Transverse colon (tissue), 4 donors: ENCODE measurements at regions not wholly inside any gene's neighbourhood (a gene's known extent, or its start where the extent isn't known, plus 50 kb on each side); places are given as distances from the start of the nearest gene placed in this dataset.

ENCODE experiments used
- DNase-seq: peaks from one replicate; pipeline ENCODE4 v3.0.0-alpha.2; 2019
- H3K27ac ChIP-seq, 4 donors: fragments of 200-600 bp; sonication (generic); 2 replicates each; pipeline ENCODE4 v1.5.1; 2016 to 2018; ENCODE audit warnings: inconsistent platforms in 4 of 4
- H3K27me3 ChIP-seq: fragments of 200-600 bp; sonication (generic); 2 replicates; pipeline ENCODE4 v1.5.1; 2017; ENCODE audit warnings: inconsistent platforms
- H3K36me3 ChIP-seq, 4 donors: fragments of 200-600 bp; sonication (generic); 2 replicates each; pipeline ENCODE4 v1.5.1; 2017 to 2019; ENCODE audit warnings: inconsistent platforms in 4 of 4
- H3K4me1 ChIP-seq, 4 donors: fragments of 200-600 bp; sonication (generic); 2 replicates each; pipeline ENCODE4 v1.5.1; 2017 to 2020; ENCODE audit warnings: inconsistent platforms in 4 of 4
- H3K4me3 ChIP-seq, 4 donors: fragments of 200-600 bp; sonication (generic); 1 replicate in 1 of 4; 2 replicates in 3 of 4; pipeline versions ENCODE4 v1.5.1 to v1.6.1; 2017 to 2019; ENCODE audit warnings: inconsistent platforms in 4 of 4
- H3K9me3 ChIP-seq, 2 donors: fragments of 200-600 bp; sonication (generic); 2 replicates each; pipeline ENCODE4 v1.5.1; 2017 to 2019; ENCODE audit warnings: inconsistent platforms in 2 of 2
- CTCF ChIP-seq, 5 experiments: fragments of 200-600 bp in 3 of 5; fragments of 450-650 bp in 2 of 5; sonication (generic) in 3 of 5; IDR thresholded peaks; 1 replicate in 2 of 5; 2 replicates in 3 of 5; pipeline ENCODE4 v1.5.1; 2016 to 2017; ENCODE audit warnings: antibody characterized with exemption in 5 of 5, inconsistent platforms in 3 of 5, mild to moderate bottlenecking in 2 of 5, moderate library complexity in 1 of 5
- EP300 ChIP-seq: sonication (generic); formaldehyde crosslinking; IDR thresholded peaks from one replicate; pipeline ENCODE4 v1.6.1; 2017; ENCODE audit warnings: antibody characterized with exemption, low read depth
- POLR2A ChIP-seq: fragments of 450-650 bp; IDR thresholded peaks from one replicate; pipeline ENCODE4 v1.6.1; 2016; ENCODE audit warnings: antibody characterized with exemption, mild to moderate bottlenecking, moderate library complexity
- POLR2AphosphoS5 ChIP-seq, 3 donors: sonication (generic); formaldehyde crosslinking; IDR thresholded peaks; one replicate each; pipeline ENCODE4 v1.6.1; 2016; ENCODE audit warnings: antibody characterized with exemption in 3 of 3
- WGBS, 2 donors: methylation state at CpG; one replicate each; pipeline ENCODE4 v1.1.5; 2018; ENCODE audit warnings: low coverage in 1 of 2; 5-methylcytosine and 5-hydroxymethylcytosine counted together
- in situ Hi-C, 4 donors: fragments of 200-750 bp; cut with MboI; loops; one replicate each; pipeline versions ENCODE4 v1.15.0 to v1.15.1; 2017; ENCODE audit warnings: low sequenced_read_pairs in 3 of 4, low pct_ligation_motif_present in 1 of 4, low pct_unique_long_range_greater_than_20kb in 1 of 4
- intact Hi-C: fragments of 100-400 bp; cut with DNase I; formaldehyde crosslinking; loops from one replicate; pipeline ENCODE4 v1.15.1; 2023; ENCODE audit warnings: low total_unique reads

- Histone ChIP-seq H3K9me3 (no peaks in the 10 kb centered on the region), H3K27me3 (no peaks in the 10 kb centered on the region), H3K36me3 (no peaks in the 10 kb centered on the region), H3K4me3 (no peak overlapping the region), H3K4me1 (no peaks in the 10 kb centered on the region), H3K27ac (no peak overlapping the region)
- in situ Hi-C loops (no loop called here), intact Hi-C loops (no loop called here)
- 33 to 70% methylated on average over 1 to 2 of the region's 2 CpGs for WGBS, 2 donors
- TF ChIP-seq CTCF (IDR thresholded peaks at IDR 0.05) (no peak), POLR2AphosphoS5 (IDR thresholded peaks at IDR 0.05) (no peak), POLR2A (no peak), EP300 (no peak)
- no peak for DNase-seq
Measured at GRCh38 chr7:68807666-68808065, 790.6 kb upstream of the AUTS2 start.

- Histone ChIP-seq H3K4me3 (no peak overlapping the region), H3K4me1 (no peaks in the 10 kb centered on the region), H3K36me3 (no peaks in the 10 kb centered on the region), H3K27ac (no peak overlapping the region), H3K9me3 (no peaks in the 10 kb centered on the region), H3K27me3 (no peaks in the 10 kb centered on the region)
- WGBS, 2 donors, result 57 to 63% methylated on average over 2 to 12 of the region's 12 CpGs
- in situ Hi-C loops (no loop called here), intact Hi-C loops (no loop called here)
- no peak for DNase-seq
- TF ChIP-seq POLR2A (no peak), POLR2AphosphoS5 (IDR thresholded peaks at IDR 0.05) (no peak), CTCF (IDR thresholded peaks at IDR 0.05) (no peak)
Measured at GRCh38 chr7:68813551-68814080, 784.7 kb upstream of the AUTS2 start.

GRCh38 chr7:68816491-68816890 is 781.8 kb upstream of the AUTS2 start:
- no peaks in the 10 kb centered on the region for H3K27me3 ChIP-seq
- H3K9me3 ChIP-seq, result no peaks in the 10 kb centered on the region
- H3K27ac ChIP-seq, result no peak overlapping the region
- no peaks in the 10 kb centered on the region for H3K4me1 ChIP-seq
- no peaks in the 10 kb centered on the region for H3K36me3 ChIP-seq
- TF ChIP-seq POLR2A, result no peak
- no peak for TF ChIP-seq CTCF (IDR thresholded peaks at IDR 0.05)
- TF ChIP-seq POLR2AphosphoS5 (IDR thresholded peaks at IDR 0.05), result no peak
- no peak for TF ChIP-seq EP300
- intact Hi-C loops (no loop called here), in situ Hi-C loops (no loop called here)
- no peak for DNase-seq
- H3K4me3 ChIP-seq, result no peak overlapping the region
- 70 to 82% methylated on average over 2 of the region's 2 CpGs for WGBS, 2 donors

- in situ Hi-C loops (no loop called here), intact Hi-C loops (no loop called here)
- no peak for TF ChIP-seq POLR2A
- no peak overlapping the region for H3K27ac ChIP-seq
- H3K4me1 ChIP-seq, result no peaks in the 10 kb centered on the region
- no peak overlapping the region for H3K4me3 ChIP-seq
- H3K36me3 ChIP-seq, result no peaks in the 10 kb centered on the region
- no peak for DNase-seq
- H3K27me3 ChIP-seq, result no peaks in the 10 kb centered on the region
- peaks cover 0 to 3% of the 10 kb centered on the region in 2 donors for H3K9me3 ChIP-seq
- WGBS, 2 donors, result 87 to 89% methylated on average over 3 to 6 of the region's 6 CpGs
Measured at GRCh38 chr7:68820321-68820720, 778.0 kb upstream of the AUTS2 start.

GRCh38 chr7:68821846-68822245 is 776.4 kb upstream of the AUTS2 start:
- no peak overlapping the region for H3K27ac ChIP-seq
- in situ Hi-C loops, result no loop called here
- no peak for DNase-seq

More at GRCh38 chr7:68821846-68822245, 776.4 kb upstream of the AUTS2 start:
- Histone ChIP-seq H3K36me3 (no peaks in the 10 kb centered on the region), H3K4me3 (no peak overlapping the region), H3K27me3 (no peaks in the 10 kb centered on the region), H3K9me3 (peaks cover 0 to 3% of the 10 kb centered on the region in 2 donors), H3K4me1 (no peaks in the 10 kb centered on the region)
- TF ChIP-seq CTCF (IDR thresholded peaks at IDR 0.05), result no peak
- TF ChIP-seq POLR2A, result no peak
- no peak for TF ChIP-seq EP300
- no peak for TF ChIP-seq POLR2AphosphoS5 (IDR thresholded peaks at IDR 0.05)
- intact Hi-C loops, result no loop called here
- WGBS, 2 donors, result 25 to 32% methylated on average over 4 to 5 of the region's 5 CpGs
